T-helper 1 cell (primary cell): ENCODE measurements at regions not wholly inside any gene's neighbourhood (a gene's known extent, or its start where the extent isn't known, plus 50 kb on each side); places are given as distances from the start of the nearest gene placed in this dataset.
"Not testable (repeated sequence)": the region's sequence is repeated elsewhere in the genome, so short reads cannot be mapped to it uniquely, and the experiment has no call there.

ENCODE experiments used
- DNase-seq, 5 donors: peaks; one replicate each; pipeline ENCODE4 v3.0.0-alpha.2; 2012 to 2020

DNA sequence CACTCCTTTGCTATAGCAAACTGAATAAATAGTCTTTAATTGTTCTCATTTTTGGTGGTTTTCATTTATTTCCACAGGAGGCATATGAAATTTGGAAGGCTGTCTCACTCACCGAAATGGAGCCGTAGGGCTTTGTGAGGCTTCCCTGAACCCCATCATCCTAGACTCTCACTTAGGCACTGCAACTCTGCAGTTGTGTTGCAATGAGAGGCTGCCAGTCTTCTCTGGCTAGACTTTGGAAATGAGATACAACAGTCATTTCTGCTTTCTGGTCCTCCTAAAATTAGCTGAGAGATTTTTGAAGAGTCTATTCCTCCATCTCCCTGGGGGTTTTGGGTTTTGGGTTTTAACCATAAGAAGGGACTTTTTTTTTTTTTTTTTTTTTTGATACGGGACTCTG lies 146.5 kb downstream of the SH3BGRL start:
- DNase-seq: no peak

DNA sequence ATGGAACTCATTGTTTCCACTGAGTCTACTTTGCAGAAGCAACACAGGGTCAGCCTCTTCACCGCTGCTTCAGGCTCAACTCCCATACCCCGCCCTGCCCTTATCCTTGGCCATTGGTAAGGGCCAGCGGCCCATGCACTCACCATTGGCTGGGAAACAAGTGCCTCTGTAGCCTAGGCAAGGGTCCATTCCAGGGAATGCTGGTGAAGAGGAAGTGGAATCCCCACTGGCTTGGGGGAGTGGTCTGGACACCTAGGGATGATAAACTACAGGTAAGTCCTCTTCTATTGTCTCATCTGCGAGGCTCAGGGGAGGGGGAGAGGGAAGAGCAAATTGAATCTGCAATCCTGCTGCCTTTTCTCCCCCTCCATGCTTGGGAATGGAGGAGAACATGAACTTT lies 153.1 kb downstream of the SH3BGRL start:
- no peak for DNase-seq

DNA sequence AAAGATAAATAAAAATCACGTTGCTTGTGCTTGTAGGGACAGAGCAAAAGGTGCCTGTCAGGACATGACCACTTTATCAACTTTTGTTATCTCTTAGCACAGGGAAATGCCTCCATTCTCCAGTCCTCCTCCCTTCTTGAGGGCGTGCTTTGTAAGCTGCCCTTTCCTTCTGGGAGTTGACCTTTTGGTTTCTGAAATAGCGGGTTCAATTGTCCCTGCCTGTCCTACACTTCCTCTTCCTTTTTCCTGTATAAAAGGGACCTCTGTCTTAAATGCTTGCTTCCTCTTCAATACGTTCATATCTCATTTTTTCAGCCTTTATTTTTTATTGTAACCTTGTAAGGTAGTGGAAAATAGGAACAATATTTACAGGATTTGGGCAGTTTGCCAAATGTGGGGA lies 153.5 kb downstream of the SH3BGRL start:
- no peak for DNase-seq

DNA sequence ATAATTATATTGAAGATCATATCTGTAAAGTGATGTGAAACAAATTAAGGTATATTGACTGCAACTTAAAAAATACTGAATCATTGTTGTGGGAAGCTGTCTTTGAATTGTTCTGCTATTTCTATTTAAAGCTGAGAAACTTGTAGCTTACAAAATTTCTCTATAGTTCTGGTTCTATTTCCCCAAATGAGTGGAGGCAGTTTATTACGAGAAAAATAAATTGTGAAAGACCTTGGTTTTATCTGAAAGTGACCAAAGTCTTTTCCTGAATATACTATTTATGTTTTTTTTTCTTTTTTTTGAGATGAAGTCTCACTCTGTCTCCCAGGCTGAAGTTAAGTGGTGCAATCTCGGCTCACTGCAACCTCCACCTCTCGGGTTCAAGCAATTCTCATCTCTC lies 165.4 kb downstream of the SH3BGRL start:
- no peak for DNase-seq

DNA sequence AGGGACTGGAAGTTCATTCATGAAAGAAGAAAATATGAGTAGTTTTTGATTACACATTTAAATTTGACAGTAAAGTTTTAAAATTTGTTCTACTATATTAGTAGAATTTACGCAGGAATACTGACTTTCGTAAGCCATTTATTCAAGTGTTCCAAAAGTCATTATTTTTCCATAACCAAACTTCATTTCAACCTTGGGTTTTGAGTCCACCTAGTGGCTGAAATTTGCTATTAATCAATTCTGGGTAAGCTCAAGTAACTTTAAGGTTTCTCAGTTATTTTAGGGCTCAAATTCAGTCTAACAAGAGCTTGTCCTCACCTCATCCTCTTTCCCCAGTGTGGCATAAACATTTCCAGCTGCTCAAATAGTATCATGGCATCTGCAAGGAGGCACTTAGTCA lies 175.4 kb downstream of the SH3BGRL start:
- DNase-seq: peak in 1 of 5 donors; percentile 1

DNA sequence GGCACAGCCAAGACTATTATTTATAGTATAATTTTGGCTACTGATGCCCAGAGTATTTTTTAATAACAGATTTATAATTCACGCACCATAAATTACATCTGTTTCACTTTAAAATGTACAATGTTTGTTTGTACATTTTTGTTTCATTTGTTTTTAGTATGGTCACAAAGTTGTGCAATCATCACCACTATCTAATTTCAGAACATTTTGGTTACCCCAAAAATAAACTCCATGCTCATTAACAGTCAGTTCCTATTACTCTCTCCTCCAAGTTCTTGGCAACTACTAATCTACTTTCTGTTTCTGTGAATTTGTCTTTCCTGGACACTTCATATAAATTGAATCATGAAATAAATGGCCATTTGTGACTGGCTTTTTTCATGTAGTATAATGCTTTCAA lies 176.7 kb downstream of the SH3BGRL start:
- DNase-seq: no peak

DNA sequence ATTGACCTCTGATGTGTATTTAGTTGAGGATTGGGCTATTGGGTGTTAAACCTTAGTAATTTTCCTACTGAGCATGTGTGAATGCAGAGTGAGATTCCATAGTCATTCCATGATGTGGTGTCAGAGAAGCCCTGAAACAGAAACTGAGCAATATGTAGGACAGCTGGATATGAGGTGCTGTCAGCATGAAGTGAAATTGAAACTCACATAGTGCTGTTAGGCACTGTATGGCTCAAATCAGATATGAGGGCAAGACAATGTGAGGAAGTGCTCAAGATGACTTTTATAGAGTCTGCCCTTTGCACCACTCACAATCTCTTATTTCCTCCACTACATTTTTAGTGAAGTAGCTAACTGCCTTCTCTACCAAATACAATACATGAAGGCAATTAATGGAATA lies 188.3 kb downstream of the SH3BGRL start:
- no peak for DNase-seq

DNA sequence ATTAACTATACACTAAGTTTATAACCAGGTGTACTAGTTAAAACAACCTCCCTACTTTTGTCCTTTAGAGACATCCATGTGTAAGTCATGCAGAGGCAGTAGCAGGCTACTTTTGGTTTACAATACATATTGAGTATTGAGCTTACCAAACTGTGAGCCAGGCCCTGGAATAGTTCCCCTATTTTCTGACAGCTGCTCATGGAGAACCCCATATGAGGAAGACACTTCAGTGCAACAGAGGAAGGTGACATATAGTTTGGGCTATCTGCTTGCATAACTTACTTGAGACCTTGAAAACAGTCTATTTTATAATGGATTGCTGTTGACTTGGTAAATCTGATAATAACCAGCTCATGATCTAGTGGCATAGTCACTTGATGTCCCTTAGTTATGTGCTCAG lies 190.5 kb downstream of the SH3BGRL start:
- DNase-seq: no peak

DNA sequence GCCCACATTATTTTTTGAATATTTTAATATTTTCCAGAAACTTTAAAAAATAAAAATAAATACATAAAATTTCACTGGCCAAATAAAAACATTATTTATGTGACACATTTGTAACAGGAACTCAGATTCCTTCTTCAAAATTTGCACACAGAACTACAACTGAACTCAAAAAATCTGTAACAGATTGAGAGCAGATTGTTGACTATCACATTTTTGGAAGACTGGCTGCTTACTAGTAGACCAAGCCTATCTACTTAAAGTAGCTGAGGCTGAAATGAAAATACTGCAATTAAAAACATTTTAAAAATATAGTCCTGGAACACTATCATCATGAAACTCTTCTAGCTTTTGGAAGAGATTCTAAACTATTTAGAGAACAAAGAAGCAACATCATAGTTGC lies 203.9 kb downstream of the SH3BGRL start:
- DNase-seq: no peak

DNA sequence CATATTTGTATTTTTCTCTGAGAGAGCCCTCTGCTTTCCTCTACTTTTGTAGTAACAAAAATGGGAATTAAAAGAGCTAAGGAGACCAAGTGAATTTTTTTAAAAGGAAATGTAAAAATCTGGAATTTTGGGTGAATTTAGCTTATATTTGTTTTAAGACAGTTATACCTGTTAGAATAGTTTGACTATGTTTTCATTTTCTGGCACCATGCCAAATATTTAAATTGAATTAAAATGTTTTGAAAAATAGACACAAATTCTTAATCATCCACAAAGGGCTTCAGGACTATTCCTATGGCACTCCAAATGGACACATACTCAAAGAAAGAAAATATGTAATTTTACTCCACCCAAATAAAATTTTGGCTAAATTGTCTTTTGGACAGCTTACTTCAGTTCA lies 209.6 kb downstream of the SH3BGRL start:
- no peak for DNase-seq

DNA sequence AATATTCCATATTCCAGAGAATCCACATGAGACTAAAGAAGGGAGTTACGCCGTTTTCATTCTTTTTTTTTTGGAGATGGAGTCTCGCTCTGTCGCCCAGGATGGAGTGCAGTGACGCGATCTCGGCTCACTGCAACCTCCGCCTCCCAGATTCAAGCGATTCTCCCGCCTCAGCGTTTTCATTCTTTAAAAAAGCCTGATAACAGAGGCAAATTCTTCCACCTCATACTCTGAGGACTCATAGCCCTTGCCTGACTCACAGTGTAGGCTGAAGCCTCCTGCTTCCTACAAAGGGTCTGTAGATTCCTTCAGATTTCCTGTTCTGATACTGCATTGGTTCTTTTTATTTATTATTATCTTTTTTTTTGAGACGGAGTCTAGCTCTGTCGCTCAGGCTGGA lies 210.5 kb downstream of the SH3BGRL start:
- DNase-seq: no peak

DNA sequence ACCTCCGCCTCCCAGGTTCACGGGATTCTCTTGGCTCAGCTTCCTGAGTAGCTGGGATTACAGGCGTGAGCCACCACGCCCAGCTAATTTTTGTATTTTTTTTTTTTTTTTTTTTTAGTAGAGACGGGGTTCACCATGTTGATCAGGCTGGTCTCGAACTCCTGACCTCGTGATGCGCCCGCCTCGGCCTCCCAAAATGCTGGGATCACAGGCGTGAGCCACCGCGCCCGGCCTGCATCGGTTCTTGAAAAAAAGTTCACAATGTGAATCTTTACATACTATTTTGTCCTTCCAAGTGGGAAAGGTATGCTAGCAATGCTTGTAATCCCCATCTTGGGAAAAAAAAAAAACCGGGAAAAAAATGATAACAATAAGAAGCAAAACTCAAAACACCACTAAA lies 211.0 kb downstream of the SH3BGRL start:
- DNase-seq: not testable (repeated sequence)

DNA sequence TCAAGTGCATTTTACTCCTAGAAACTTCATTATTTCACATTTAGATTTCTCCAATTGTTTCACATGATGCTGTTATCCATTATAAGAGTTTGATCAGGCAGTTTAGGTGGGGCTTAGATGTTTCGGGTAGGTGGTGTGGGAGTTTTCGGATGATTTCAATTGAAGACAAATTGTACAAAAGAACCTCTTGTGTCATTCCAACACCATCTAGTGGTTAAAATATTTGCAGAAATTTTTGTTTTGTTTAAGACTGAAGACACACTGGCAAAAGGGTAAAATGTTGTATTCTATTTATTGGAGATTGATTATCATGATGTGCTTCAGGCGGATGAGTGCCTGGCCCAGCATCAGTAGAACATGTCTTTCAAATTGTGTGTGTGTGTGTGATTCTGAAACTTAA lies 212.7 kb downstream of the SH3BGRL start:
- DNase-seq: no peak
